Liver (tissue), 8 donors: ENCODE measurements at regions not wholly inside any gene's neighbourhood (a gene's known extent, or its start where the extent isn't known, plus 50 kb on each side); places are given as distances from the start of the nearest gene placed in this dataset.
"Not testable (repeated sequence)": the region's sequence is repeated elsewhere in the genome, so short reads cannot be mapped to it uniquely, and the experiment has no call there.

Source experiments
- DNase-seq: peaks from one replicate; pipeline ENCODE4 v3.0.0-alpha.2; 2017; ENCODE audit warnings: low spot score
- H3K27ac ChIP-seq, 2 donors: one replicate each; pipeline ENCODE4 v1.7.0; 2013; ENCODE audit warnings: inconsistent platforms in 2 of 2, low read length in 2 of 2, control low read depth in 1 of 2, low read depth in 1 of 2, mild to moderate bottlenecking in 1 of 2
- H3K27me3 ChIP-seq, 4 donors: one replicate each; pipeline versions ENCODE4 v1.6.1 to v1.7.0; 2013; ENCODE audit warnings: low read length in 3 of 4, inconsistent platforms in 1 of 4, mild to moderate bottlenecking in 1 of 4, moderate library complexity in 1 of 4; ENCODE audit not compliant: control insufficient read depth in 4 of 4, insufficient read depth in 4 of 4
- H3K36me3 ChIP-seq, 4 donors: one replicate each; pipeline versions ENCODE4 v1.6.1 to v1.7.0; 2013; ENCODE audit warnings: low read length in 3 of 4, mild to moderate bottlenecking in 3 of 4, low read depth in 1 of 4, moderate library complexity in 1 of 4; ENCODE audit not compliant: control insufficient read depth in 4 of 4, insufficient read depth in 3 of 4
- H3K4me1 ChIP-seq, 4 donors: one replicate each; pipeline versions ENCODE4 v1.6.1 to v1.7.0; 2013; ENCODE audit warnings: low read length in 3 of 4, mild to moderate bottlenecking in 3 of 4, moderate library complexity in 1 of 4; ENCODE audit not compliant: control insufficient read depth in 4 of 4, insufficient read depth in 4 of 4
- H3K4me3 ChIP-seq, 3 donors: one replicate each; pipeline versions ENCODE4 v1.6.1 to v1.7.0; 2013; ENCODE audit warnings: low read length in 3 of 3, control low read depth in 1 of 3, low read depth in 1 of 3, mild to moderate bottlenecking in 1 of 3
- H3K9ac ChIP-seq, 2 donors: one replicate each; pipeline ENCODE4 v1.7.0; 2013; ENCODE audit warnings: low read length in 2 of 2, mild to moderate bottlenecking in 2 of 2, moderate library complexity in 2 of 2, control low read depth in 1 of 2, low read depth in 1 of 2
- H3K9me3 ChIP-seq, 4 donors: one replicate each; pipeline versions ENCODE4 v1.6.1 to v1.7.0; 2013; ENCODE audit warnings: low read length in 3 of 4; ENCODE audit not compliant: control insufficient read depth in 4 of 4
- CTCF ChIP-seq: fragments of 150-350 bp; IDR thresholded peaks from 2 replicates; pipeline ENCODE4 v1.5.1; 2017; ENCODE audit warnings: improper control_type of control experiment, low read depth, low read length; ENCODE audit not compliant: missing input control
- EGR1 ChIP-seq, 2 donors: IDR thresholded peaks; 2 replicates each; pipeline ENCODE4 v1.6.1; 2016 to 2018; ENCODE audit warnings: antibody characterized with exemption in 2 of 2, low read depth in 2 of 2
- FOXA1 ChIP-seq: IDR thresholded peaks from 2 replicates; pipeline ENCODE4 v1.6.1; 2016; ENCODE audit warnings: antibody characterized with exemption
- FOXA2 ChIP-seq: IDR thresholded peaks from 2 replicates; pipeline ENCODE4 v1.6.1; 2016; ENCODE audit warnings: antibody characterized with exemption
- HNF4A ChIP-seq, 2 donors: conservative IDR thresholded peaks; 2 replicates each; pipeline ENCODE4 v1.6.1; 2016; ENCODE audit warnings: antibody characterized with exemption in 2 of 2, mild to moderate bottlenecking in 2 of 2
- HNF4G ChIP-seq: IDR thresholded peaks from 2 replicates; pipeline ENCODE4 v1.6.1; 2016; ENCODE audit warnings: antibody characterized with exemption
- JUND ChIP-seq, 2 donors: IDR thresholded peaks; 2 replicates each; pipeline ENCODE4 v1.6.1; 2016; ENCODE audit warnings: antibody characterized with exemption in 2 of 2
- MAX ChIP-seq: IDR thresholded peaks from 2 replicates; pipeline ENCODE4 v1.6.1; 2016; ENCODE audit warnings: antibody characterized with exemption
- RAD21 ChIP-seq, 2 donors: IDR thresholded peaks; 2 replicates each; pipeline ENCODE4 v1.6.1; 2016; ENCODE audit warnings: antibody characterized with exemption in 2 of 2, mild to moderate bottlenecking in 2 of 2
- RXRA ChIP-seq, 2 donors: IDR thresholded peaks; 2 replicates each; pipeline ENCODE4 v1.6.1; 2017 to 2018; ENCODE audit warnings: antibody characterized with exemption in 2 of 2, mild to moderate bottlenecking in 1 of 2
- SP1 ChIP-seq: IDR thresholded peaks from 2 replicates; pipeline ENCODE4 v1.6.1; 2018; ENCODE audit warnings: antibody characterized with exemption, mild to moderate bottlenecking
- TAF1 ChIP-seq: conservative IDR thresholded peaks from 2 replicates; pipeline ENCODE4 v1.6.1; 2016; ENCODE audit warnings: antibody characterized with exemption, mild to moderate bottlenecking
- YY1 ChIP-seq: IDR thresholded peaks from 2 replicates; pipeline ENCODE4 v1.6.1; 2016; ENCODE audit warnings: antibody characterized with exemption, mild to moderate bottlenecking
- WGBS: extraction: QIAGEN DNeasy Blood & Tissue Kit; methylation state at CpG from one replicate; pipeline ENCODE4 v1.1.7; 2013; 5-methylcytosine and 5-hydroxymethylcytosine counted together
- TF ChIP-seq, protein P1 (sequence below): IDR thresholded peaks from 2 replicates; pipeline ENCODE4 v1.6.1; 2016; ENCODE audit warnings: antibody characterized with exemption, mild to moderate bottlenecking
- donor health status: healthy.
- donor health status: healthy.
- donor health status: healthy.
- donor health status: healthy.
- donor health status: healthy.

DNA sequence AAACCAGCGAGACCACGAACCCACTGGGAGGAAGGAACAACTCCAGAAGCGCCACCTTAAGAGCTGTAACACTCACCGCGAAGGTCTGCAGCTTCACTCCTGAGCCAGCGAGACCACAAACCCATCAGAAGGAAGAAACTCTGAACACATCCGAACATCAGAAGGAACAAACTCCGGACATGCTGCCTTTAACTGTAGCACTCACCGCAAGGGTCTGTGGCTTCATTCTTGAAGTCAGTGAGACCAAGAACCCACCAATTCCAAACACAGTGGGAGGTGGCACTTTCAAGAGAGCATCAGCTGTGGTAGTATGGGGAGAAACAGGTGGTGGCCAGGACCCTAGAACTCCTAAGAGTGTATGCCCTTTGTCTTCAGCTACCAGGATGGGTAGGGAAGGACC, 179.8 kb upstream of the PKP2 start:
- not testable (repeated sequence) for H3K27ac ChIP-seq, H3K9ac ChIP-seq, DNase-seq, H3K4me1 ChIP-seq, H3K9me3 ChIP-seq, H3K27me3 ChIP-seq, H3K4me3 ChIP-seq, H3K36me3 ChIP-seq
- WGBS, result 80% methylated on average over 9 of the region's 9 CpGs

DNA sequence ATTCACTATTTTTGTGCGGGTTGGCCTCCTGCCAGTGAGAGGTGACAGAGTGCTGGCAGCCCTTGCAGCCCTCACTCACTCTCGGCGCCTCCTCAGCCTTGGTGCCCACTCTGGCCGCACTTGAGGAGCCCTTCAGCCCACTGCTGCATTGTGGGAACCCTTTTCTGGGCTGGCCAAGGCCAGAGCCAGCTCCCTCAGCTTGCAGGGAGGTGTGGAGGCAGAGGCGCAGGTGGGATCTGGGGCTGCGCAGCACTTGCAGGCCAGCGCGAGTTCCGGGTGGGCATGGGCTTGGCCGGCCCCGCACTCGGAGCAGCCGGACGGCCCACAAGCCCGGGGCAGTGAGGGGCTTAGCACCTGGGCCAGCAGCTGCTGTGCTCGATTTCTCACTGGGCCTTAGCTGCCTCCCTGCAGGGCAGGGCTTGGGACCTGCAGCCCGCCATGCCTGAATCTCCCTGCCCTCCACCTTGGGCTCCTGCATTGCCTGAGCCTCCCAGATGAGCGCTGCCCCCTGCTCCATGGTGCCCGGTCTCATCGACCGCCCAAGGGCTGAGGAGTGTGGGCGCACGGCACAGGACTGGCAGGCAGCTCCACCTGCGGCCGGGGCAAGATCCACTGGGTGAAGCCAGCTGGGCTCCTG, 178.7 kb upstream of the PKP2 start:
- H3K4me3 ChIP-seq, H3K27me3 ChIP-seq, H3K9ac ChIP-seq, DNase-seq, H3K27ac ChIP-seq, H3K4me1 ChIP-seq, H3K9me3 ChIP-seq, H3K36me3 ChIP-seq: not testable (repeated sequence)
- WGBS, result 88% methylated on average over 25 of the region's 25 CpGs

DNA sequence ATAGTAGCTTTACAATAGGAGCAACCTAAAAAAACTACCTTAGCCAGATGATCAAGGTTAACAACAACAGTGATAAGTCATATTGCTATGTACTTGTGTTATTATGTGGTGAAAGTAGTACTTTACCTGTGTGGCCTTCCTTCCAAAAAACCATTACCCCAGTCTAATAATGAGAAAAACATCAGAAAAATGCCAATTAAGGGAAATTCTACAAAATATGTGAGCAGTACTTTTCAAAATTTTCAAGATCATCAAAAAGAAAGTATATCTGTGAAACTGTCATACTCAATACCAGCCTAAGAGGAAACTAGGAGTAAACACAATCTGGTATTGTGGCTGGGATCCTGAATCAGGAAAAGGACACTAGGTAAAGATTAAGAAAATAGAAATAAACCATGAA, 165.3 kb upstream of the PKP2 start:
- H3K36me3 ChIP-seq, result no peaks in the 10 kb centered on the region
- TF ChIP-seq RXRA (IDR thresholded peaks at IDR 0.05) (no peak), MAX (no peak), HNF4A (conservative IDR thresholded peaks at IDR 0.05) (no peak), TAF1 (no peak), EGR1 (IDR thresholded peaks at IDR 0.05; ENCODE audit: low read depth in 2 of 2) (no peak), RAD21 (IDR thresholded peaks at IDR 0.05) (no peak), FOXA2 (no peak)
- H3K9ac ChIP-seq, result no peak overlapping the region
- H3K9me3 ChIP-seq, result no peaks in the 10 kb centered on the region
- no peak for DNase-seq
- no peak overlapping the region for H3K4me3 ChIP-seq
- H3K27me3 ChIP-seq, result peaks cover 0 to 2% (median 0%) of the 10 kb centered on the region in 4 donors
- no peak overlapping the region for H3K27ac ChIP-seq
- no peaks in the 10 kb centered on the region for H3K4me1 ChIP-seq

- no peaks in the 10 kb centered on the region for H3K36me3 ChIP-seq
- TF ChIP-seq FOXA1 (no peak), HNF4G (no peak), CTCF (no peak), YY1 (no peak), FOXA2 (no peak), RXRA (IDR thresholded peaks at IDR 0.05) (no peak), JUND (IDR thresholded peaks at IDR 0.05) (no peak), SP1 (no peak), EGR1 (IDR thresholded peaks at IDR 0.05; ENCODE audit: low read depth in 2 of 2) (no peak), TAF1 (no peak)
- TF ChIP-seq, protein P1, sequence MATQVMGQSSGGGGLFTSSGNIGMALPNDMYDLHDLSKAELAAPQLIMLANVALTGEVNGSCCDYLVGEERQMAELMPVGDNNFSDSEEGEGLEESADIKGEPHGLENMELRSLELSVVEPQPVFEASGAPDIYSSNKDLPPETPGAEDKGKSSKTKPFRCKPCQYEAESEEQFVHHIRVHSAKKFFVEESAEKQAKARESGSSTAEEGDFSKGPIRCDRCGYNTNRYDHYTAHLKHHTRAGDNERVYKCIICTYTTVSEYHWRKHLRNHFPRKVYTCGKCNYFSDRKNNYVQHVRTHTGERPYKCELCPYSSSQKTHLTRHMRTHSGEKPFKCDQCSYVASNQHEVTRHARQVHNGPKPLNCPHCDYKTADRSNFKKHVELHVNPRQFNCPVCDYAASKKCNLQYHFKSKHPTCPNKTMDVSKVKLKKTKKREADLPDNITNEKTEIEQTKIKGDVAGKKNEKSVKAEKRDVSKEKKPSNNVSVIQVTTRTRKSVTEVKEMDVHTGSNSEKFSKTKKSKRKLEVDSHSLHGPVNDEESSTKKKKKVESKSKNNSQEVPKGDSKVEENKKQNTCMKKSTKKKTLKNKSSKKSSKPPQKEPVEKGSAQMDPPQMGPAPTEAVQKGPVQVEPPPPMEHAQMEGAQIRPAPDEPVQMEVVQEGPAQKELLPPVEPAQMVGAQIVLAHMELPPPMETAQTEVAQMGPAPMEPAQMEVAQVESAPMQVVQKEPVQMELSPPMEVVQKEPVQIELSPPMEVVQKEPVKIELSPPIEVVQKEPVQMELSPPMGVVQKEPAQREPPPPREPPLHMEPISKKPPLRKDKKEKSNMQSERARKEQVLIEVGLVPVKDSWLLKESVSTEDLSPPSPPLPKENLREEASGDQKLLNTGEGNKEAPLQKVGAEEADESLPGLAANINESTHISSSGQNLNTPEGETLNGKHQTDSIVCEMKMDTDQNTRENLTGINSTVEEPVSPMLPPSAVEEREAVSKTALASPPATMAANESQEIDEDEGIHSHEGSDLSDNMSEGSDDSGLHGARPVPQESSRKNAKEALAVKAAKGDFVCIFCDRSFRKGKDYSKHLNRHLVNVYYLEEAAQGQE, result no peak
- no peak overlapping the region for H3K27ac ChIP-seq
- no peak overlapping the region for H3K9ac ChIP-seq
- H3K4me3 ChIP-seq, result no peak overlapping the region
- DNase-seq, result no peak
- H3K4me1 ChIP-seq, result no peaks in the 10 kb centered on the region
- no peaks in the 10 kb centered on the region for H3K27me3 ChIP-seq
- 66% methylated on average over 3 of the region's 3 CpGs for WGBS
- no peaks in the 10 kb centered on the region for H3K9me3 ChIP-seq
Observed at GRCh38 chr12:33054371-33054770, 157.8 kb upstream of the PKP2 start.
